ENCODE measurements at regions not wholly inside any gene's neighbourhood (a gene's known extent, or its start where the extent isn't known, plus 50 kb on each side); places are given as distances from the start of the nearest gene placed in this dataset.

DNA sequence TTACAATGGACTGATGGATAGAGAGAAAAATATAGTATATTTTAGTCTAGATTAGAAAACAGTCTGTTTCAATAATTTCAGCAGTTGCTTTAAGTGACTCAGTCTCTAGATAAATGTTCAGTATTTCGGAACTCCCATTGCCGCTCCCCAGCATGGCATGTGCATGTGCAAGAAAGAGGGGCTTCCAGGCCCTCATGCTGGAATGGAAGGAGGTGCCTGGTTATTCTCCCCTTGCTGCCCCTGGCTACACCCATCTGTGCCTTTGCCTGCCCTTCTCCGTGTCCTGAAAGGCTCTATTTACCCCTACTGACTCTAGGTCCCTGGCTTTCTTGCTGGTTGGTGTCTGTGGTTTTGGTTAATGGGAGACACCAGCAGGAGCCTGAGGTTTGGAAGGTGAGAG lies 115.7 kb upstream of the IFNGR1 start:
- Histone ChIP-seq H2AFZ (ENCODE audit: low read depth, low read length) (no peak overlapping the region), H3K4me1 (ENCODE audit: insufficient read depth, low read length) (no peaks in the 10 kb centered on the region), H3K27me3 (ENCODE audit: insufficient read depth, low read length, poor library complexity) (no peaks in the 10 kb centered on the region), H4K20me1 (ENCODE audit: insufficient read depth, low read length) (no peaks in the 10 kb centered on the region), H3K9me3 (ENCODE audit: insufficient read depth, low read length, severe bottlenecking) (no peaks in the 10 kb centered on the region), H3K4me2 (ENCODE audit: insufficient read depth, low read length) (no peak overlapping the region), H3K36me3 (ENCODE audit: insufficient read depth, low read length) (no peaks in the 10 kb centered on the region), H3K27ac (ENCODE audit: low read length) (no peak overlapping the region), H3K79me2 (ENCODE audit: insufficient read depth, low read length) (no peaks in the 10 kb centered on the region), H3K4me3 (ENCODE audit: low read depth in 1 of 2, low read length in 2 of 2) (no peak overlapping the region), H3K9ac (ENCODE audit: low read depth, low read length) (no peak overlapping the region)
- no peak for DNase-seq
- no peak for ATAC-seq (ENCODE audit: insufficient read depth, low read depth)
- no peak for TF ChIP-seq EZH2 (IDR thresholded peaks at IDR 0.05; ENCODE audit: borderline replicate concordance, low read depth, low read length, severe bottlenecking)
- TF ChIP-seq, protein P1, sequence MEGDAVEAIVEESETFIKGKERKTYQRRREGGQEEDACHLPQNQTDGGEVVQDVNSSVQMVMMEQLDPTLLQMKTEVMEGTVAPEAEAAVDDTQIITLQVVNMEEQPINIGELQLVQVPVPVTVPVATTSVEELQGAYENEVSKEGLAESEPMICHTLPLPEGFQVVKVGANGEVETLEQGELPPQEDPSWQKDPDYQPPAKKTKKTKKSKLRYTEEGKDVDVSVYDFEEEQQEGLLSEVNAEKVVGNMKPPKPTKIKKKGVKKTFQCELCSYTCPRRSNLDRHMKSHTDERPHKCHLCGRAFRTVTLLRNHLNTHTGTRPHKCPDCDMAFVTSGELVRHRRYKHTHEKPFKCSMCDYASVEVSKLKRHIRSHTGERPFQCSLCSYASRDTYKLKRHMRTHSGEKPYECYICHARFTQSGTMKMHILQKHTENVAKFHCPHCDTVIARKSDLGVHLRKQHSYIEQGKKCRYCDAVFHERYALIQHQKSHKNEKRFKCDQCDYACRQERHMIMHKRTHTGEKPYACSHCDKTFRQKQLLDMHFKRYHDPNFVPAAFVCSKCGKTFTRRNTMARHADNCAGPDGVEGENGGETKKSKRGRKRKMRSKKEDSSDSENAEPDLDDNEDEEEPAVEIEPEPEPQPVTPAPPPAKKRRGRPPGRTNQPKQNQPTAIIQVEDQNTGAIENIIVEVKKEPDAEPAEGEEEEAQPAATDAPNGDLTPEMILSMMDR (IDR thresholded peaks at IDR 0.05; ENCODE audit: borderline replicate concordance, extremely low read depth, low read length, poor library complexity, severe bottlenecking), result no peak

DNA sequence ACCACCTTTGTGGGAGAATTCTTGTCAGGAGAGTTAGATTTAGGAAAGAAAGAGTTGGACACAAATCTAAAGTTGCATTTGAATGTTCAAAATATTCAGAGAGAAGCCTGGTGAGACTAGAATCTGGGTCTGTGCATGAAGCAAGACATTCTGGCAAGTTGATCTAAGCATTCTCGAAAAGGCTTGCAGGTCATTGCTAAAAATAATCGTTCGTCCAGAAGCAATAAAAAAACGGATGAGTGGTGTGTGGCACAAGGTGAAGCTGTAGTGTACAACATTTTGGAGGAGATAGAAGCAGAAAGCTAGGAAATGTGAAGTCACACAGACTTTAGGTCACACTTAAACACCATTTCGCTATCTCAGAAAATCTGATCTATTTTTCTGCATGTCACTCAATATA lies 114.9 kb upstream of the IFNGR1 start:
- Histone ChIP-seq H2AFZ (ENCODE audit: low read depth, low read length) (no peak overlapping the region), H3K79me2 (ENCODE audit: insufficient read depth, low read length) (no peaks in the 10 kb centered on the region), H3K27me3 (ENCODE audit: insufficient read depth, low read length, poor library complexity) (no peaks in the 10 kb centered on the region), H3K4me1 (ENCODE audit: insufficient read depth, low read length) (no peaks in the 10 kb centered on the region), H3K27ac (ENCODE audit: low read length) (no peak overlapping the region), H4K20me1 (ENCODE audit: insufficient read depth, low read length) (no peaks in the 10 kb centered on the region), H3K9me3 (ENCODE audit: insufficient read depth, low read length, severe bottlenecking) (no peaks in the 10 kb centered on the region), H3K4me2 (ENCODE audit: insufficient read depth, low read length) (no peak overlapping the region), H3K9ac (ENCODE audit: low read depth, low read length) (no peak overlapping the region), H3K36me3 (ENCODE audit: insufficient read depth, low read length) (no peaks in the 10 kb centered on the region), H3K4me3 (ENCODE audit: low read depth in 1 of 2, low read length in 2 of 2) (no peak overlapping the region)
- ATAC-seq (ENCODE audit: insufficient read depth, low read depth) (no peak), DNase-seq (no peak)
- TF ChIP-seq, protein P1 (IDR thresholded peaks at IDR 0.05; ENCODE audit: borderline replicate concordance, extremely low read depth, low read length, poor library complexity, severe bottlenecking), result no peak
- TF ChIP-seq EZH2 (IDR thresholded peaks at IDR 0.05; ENCODE audit: borderline replicate concordance, low read depth, low read length, severe bottlenecking), result no peak

DNA sequence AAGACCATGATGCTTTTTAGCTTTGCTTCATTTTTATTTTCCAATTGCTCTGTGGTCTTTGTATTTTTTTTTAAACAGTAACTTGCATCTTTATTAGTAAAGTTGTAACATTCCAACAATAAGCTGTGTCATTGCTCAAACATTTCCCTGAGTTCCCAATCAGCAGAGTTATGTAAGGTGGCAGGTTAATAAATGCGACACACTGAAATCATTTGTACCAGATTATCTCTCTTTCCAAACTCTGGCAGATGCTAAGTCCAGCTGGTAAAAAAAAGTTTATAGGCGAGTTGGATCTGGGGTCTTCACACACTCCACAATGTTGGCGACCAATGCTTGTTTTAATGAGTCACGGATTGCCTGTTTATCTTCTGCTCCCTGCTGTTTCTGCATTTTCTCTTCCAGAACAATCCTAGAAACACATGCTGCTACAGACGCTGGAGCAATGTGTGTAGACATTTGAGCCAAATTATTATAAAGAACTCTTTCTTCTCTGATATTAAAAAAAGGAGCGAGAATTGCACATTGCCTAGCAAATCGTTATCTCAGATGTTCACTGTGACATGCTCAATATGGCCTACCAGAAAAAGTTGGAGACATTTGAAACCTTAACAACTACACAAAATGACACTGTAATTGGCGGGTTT lies 113.6 kb upstream of the IFNGR1 start:
- no peaks in the 10 kb centered on the region for H3K4me1 ChIP-seq (ENCODE audit: insufficient read depth, low read length)
- no peak overlapping the region for H3K4me2 ChIP-seq (ENCODE audit: insufficient read depth, low read length)
- no peak overlapping the region for H3K9ac ChIP-seq (ENCODE audit: low read depth, low read length)
- no peak overlapping the region for H2AFZ ChIP-seq (ENCODE audit: low read depth, low read length)
- H3K9me3 ChIP-seq (ENCODE audit: insufficient read depth, low read length, severe bottlenecking), result no peaks in the 10 kb centered on the region
- H4K20me1 ChIP-seq (ENCODE audit: insufficient read depth, low read length), result no peaks in the 10 kb centered on the region
- no peak overlapping the region for H3K4me3 ChIP-seq (ENCODE audit: low read depth in 1 of 2, low read length in 2 of 2)
- DNase-seq, result no peak
- no peak for ATAC-seq (ENCODE audit: insufficient read depth, low read depth)
- no peaks in the 10 kb centered on the region for H3K36me3 ChIP-seq (ENCODE audit: insufficient read depth, low read length)
- no peaks in the 10 kb centered on the region for H3K27me3 ChIP-seq (ENCODE audit: insufficient read depth, low read length, poor library complexity)
- H3K79me2 ChIP-seq (ENCODE audit: insufficient read depth, low read length), result no peaks in the 10 kb centered on the region
- H3K27ac ChIP-seq (ENCODE audit: low read length), result no peak overlapping the region
- TF ChIP-seq EZH2 (IDR thresholded peaks at IDR 0.05; ENCODE audit: borderline replicate concordance, low read depth, low read length, severe bottlenecking), result no peak
- TF ChIP-seq, protein P1 (IDR thresholded peaks at IDR 0.05; ENCODE audit: borderline replicate concordance, extremely low read depth, low read length, poor library complexity, severe bottlenecking), result no peak

Measured in DND-41 (cell line).